NCI-H1417 (cell line): ENCODE measurements at regions not wholly inside any gene's neighbourhood (a gene's known extent, or its start where the extent isn't known, plus 50 kb on each side); places are given as distances from the start of the nearest gene placed in this dataset.
A peak's percentile ranks its signal among the peaks of the same experiment; 100 is the strongest.

Experiments
- DNase-seq, 3 experiments: peaks; one replicate each; lab custom pipeline; 2025; lab: John Stamatoyannopoulos, UW

DNA sequence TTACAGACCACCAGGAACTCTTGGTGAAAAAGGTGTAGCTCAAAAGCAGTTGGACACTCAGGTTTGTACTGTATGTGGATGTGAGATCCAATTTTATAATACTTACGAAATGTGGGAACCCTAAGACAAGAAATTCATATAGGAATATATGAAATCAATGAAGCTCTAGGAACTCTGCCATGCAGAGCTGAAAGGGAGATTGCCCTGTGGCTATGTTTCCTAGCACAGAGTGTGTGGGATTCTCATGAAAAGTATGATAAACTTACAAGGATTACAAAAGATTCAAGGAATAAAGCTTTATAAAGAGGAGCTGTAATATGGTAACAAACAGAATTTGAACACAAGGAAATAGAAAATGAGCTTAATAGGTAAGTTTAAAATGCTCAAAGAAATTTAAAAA, 205.7 kb upstream of the FAM83B start:
- no peak for DNase-seq

DNA sequence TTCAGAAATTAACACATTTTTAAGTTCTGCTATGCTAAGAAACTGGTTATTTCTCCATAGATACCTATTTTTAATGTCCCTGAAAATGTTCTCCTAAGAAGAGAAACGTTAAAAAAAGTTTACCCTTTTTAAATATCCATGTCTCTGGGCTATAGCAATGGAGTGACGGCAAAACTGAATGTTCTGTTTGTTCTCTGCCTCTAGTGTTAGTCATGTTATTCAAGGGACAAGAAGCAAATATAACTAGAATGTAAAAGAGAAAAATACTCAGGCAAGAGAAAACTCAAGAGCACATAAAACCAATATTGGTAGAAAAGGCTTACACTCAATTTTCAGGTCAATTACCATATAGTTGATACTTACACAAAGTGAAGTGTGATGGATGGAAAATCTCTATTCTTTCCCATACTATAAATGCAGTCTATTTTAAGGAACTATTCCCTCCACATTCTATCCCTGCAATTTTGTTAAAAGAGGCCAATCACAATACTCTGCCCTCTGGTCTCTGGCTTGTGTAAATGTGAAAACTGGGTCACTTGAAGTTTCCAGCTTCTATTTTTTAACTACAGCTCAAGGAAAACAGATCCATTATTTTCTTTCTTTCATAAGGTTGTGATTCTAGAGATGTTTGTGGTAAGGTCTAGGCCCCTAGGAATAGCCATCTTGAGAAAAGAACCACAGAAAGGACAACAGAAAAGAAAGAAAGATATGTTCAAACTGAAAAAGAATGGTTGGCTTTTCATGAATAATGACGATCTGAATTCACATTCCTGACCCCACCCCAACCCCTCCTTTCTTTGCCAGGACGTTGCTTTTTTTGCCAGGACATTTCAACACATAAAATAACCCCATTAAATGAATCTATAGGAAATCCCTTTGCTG, 200.3 kb upstream of the FAM83B start:
- peak in 1 of 3 experiments; percentile 49 for DNase-seq

DNA sequence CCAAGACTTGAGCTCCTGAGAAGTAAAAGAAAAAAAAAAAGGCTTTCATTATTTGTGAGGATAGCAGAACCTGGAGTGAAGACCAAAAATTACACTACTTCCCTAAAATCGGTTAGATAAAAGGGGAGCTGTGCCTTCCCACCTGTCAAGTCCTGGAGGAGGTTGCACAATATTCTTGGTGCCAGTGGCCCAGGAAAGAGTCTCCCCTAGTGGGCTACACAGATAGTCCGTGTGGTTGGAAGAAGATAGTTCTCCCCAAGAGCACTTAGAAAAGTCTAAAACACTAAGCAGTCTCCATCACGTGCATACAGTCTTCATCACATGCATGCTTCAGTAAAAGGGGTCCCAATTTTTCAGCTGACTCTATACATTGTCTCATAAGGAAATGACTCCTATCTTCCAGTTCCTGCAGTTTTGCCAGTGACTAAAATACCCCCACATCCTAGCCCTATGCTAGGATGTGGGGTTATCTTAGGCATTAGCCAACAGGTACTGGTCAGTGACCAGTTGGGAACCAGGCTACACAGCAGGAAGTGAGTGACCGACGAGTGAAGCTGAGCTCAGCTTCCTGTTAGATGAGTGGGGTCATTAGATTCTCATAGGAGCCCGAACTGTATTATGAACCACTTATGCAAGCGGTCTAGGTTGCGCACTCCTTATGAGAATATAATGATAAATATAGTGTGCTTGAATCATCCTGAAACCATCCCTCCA, 199.5 kb upstream of the FAM83B start:
- DNase-seq: no peak

DNA sequence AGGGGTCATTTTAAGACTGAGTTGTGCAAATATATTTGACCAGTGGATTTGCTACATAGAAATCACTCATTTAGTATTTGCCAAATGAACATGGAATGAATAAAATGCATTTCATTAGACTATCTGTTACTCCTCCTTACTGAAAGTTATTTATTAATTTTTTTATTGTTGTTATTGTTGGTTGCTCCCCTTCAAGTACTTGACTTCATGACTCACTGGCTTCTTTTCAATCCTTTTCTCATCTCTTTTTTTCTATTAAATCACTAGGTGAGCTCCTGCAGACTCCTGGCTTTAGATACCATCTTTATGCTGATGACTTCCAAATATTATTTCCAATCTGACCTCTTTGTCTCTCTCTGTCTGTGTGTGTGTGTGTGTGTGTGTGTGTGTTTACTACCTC, 192.2 kb upstream of the FAM83B start:
- no peak for DNase-seq

DNA sequence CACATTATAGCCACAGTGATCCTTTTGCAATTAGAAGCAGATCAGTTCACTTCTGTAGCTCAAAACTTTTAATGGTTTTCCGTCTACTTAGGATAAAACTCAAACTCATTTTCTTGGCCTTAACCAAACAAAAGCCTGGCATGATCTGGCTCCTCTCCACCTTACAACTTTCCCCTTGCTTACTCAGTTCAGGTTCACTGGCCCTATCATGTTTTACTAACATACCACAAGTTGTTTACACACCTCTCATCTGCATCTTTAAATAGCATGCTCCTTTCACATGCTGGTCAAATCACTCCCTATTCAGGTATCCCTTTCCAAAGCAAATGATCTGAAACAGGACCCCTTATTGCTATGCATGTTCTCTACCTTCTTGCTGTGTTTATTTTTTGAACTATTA, 191.4 kb upstream of the FAM83B start:
- DNase-seq: peak; percentile 21 to 76 (median 61)

DNA sequence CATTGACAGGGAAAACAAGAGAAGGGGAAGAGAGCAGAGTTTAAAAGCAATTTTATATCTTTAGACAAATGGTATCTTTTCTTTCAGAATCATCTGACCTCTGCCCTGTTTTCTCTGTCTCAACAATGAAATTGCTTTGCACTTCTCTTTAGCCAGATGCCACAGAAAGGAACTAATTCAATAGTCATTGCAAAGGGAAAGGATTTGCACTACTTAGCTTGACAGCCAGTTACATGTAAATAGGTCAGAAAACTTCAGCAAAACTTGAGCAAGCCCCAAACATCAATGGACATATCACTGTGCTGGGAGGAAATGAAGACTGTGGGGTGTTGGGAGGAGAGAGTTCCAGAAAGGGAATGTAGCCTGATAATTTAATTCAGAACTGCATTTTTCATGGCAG, 181.3 kb upstream of the FAM83B start:
- no peak for DNase-seq

DNA sequence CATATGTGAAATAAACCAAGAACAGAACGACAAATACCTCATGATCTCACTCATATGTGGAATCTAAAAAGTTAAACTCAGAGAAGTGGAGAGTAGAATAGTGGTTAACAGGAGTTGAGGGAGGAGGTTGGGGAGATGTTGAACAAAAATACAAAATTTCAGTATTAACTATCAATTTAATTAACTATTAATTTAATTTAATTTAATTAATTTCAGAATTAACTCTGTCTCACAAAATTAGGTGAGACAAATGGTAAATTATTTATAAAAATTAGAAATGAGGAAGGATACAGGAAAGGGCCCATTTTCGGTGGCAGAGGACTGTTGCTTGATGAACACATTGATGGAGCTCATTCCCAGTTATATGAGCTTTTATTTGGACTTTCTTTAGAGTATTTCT, 166.0 kb upstream of the FAM83B start:
- DNase-seq: no peak

DNA sequence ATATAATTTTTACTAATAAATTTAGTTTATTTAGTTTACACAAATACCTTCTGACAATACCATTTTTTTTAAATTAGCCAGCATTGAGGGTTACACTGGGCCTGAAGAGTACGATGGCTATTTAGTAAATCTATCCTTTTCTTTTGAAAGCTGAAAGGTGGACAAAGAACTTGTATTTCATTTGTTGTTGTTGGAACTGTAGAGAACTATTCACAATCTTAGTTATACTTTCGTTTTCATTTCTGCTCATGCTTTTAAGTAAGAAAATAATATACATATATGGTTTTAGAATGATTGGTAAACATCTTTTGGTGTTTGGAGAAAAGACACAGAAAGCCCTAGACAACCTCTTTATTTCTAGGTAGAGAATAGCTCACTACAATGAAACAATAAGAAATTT, 165.3 kb upstream of the FAM83B start:
- DNase-seq: no peak

DNA sequence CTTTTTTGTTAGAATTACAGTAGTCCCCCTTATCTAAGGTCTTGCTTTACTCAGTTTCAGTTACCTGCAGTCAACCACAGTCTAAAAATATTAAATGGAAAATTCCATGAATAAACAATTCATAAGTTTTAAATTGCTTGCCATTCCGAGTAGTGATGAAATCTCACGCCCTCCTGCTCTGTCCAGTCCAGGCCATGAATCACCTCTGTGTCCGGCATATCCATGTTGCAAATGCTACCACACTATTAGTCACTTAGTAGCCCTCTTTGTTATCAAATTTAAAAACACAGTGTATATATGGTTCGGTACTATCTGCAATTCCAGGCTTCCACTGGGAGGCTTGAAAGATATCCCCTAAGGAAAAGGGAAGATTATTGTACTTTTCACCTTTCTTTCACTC, 164.6 kb upstream of the FAM83B start:
- DNase-seq: no peak

DNA sequence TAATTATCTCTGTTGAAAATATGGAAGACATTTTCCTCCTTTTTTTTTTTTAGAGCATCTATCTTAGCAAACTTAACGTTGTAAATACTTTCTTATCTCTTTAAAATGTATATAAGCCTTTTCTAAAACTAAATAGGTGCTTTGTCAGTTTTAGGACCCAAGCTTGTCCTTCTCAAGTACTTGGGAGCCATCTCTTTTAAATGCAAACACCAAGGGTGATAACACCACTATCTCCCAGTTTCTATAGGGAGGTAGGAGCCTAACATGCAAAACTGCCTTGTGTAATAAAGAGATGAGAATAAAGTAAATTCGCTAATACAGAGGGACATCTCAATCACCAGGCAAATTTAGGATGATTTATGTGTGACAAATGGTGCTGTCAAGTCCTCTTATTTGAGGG, 157.0 kb upstream of the FAM83B start:
- DNase-seq: peak in 1 of 3 experiments; percentile 14

DNA sequence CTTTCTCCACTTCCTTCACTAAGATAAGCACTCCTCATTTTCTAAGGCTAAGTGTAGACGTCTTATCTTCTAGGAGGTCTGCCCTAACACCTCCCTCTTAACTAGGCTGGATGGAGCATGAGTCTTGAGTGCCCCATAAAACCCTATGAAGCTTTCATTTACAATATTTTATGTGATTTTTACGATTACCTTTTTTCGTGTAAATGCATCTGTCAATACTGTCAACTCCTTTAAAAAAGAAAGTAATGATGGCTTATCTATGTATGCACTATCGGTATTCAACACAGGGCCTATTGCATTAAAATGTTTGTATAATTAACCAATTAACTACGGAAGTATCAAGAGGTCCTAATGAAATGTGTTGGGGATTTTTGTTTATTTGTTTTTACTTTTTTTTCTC, 156.0 kb upstream of the FAM83B start:
- no peak for DNase-seq

DNA sequence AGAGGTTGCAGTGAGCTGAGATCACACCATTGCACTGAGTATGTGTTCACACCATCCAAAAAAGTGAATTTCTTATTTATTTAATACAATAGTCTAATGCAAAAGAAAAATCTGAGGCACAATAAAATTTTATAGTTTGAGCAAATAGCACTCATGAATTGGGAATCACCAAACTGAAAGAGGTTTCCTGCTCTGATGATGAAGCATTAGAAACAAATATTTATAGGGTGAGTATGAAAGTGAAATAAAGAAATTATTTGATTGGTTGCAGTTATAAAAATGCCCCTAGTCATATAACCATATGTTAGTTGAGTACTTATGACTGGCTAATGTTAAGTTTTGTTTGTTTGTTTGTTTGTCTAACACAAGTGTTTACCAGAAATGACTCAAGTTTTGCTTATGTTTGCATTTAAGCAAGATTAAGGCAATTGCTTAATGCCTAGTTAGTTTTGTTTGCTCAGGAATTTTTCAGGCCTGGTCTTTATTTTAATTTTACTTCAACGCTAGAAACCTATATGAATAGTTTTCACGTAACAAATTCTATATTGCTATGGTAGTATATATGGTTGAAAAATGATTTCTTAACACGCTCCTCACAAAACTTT, 151.5 kb upstream of the FAM83B start:
- DNase-seq: no peak

DNA sequence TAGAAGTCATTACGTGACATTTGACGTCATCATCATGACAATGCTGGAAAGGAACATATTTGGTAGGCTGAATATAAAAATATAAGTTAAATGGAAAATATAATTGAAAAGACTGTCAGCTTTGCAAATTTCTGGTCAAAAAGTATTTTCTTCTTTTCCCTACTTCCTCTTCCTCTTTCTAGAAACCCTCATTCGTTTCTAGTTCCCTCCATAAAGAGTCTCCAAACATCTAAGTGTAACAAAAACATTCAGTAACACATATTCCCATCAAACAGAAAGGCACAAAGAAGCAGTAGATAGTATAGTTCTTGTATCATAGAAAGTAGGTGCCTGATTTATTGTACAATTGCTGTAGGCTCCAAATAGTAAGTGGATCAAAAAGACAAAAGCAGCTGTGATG, 150.8 kb upstream of the FAM83B start:
- no peak for DNase-seq

DNA sequence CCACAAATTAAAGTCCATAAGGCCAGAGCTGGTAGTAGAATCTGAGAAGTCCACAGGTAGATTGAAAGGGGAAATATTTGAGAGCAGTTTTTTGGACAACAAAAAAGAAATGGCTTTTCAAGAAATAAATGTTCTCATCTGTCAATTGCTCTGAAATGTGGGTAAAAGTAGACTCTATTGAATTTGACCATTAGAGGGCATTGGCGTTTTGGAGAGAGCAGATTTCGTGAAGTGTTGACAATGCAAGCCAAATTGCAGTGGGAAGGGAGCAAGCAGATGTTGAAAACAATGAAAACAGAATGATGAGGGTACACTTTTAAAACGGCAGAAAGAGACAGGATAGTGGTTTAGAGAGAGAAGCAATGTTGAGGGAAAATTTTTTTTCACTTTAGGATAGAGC, 149.1 kb upstream of the FAM83B start:
- DNase-seq: peak in 2 of 3 experiments; percentile 11 to 73

DNA sequence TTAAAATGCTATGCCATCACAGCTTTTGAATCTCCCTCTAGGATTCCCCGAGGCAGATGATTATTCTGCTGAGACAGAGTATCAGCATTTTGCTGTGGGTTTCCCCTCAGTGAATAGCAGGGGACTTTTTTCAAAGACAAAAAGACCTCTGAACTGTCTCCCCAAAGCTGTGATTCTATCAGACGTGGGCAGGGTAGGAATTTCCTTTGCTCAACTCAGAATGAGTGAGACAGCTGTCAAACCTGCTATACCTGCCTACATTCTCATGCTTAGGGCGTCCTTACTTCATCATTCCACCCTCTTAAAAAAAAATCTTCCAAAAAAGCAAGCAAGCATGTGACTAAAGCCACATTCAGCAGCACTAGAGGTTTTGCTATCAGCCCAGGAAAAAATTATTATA, 147.6 kb upstream of the FAM83B start:
- DNase-seq: no peak

DNA sequence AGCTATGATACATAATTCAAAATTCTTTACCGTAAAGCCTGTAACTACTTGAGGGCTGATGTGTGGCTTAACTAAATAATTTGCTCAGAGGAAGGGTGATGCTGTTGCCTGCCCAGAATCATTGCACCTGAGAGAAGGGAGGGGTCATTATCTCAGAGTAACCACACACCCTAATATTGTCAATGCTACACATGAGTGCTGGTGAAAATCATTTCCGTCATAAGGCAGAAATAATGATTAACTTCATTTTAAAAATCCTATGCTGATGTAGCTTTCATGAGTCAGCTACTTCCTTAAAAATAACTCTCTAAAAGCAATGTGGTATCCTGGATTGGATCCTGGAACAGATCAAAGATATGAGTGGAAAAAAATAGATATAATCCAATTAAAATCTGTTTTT, 146.4 kb upstream of the FAM83B start:
- DNase-seq: no peak

DNA sequence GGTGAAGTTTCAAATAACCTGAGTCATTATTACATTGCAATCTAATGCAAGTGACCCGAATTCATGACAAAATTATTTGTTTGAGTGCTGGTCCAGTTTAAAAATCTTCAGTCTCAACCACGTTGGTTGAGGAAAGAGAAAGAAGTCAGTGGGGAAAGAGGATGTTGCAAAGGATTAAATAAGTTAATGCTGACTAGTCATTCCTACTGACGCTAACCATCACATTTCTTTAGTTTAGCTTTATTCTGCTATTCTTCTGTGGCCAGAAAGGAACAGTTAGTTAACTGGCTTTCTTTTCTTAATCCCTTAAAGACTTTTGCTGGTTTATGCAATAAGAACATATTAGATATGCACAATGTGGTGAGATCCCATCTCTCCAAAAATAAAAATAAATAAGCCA, 143.8 kb upstream of the FAM83B start:
- no peak for DNase-seq

DNA sequence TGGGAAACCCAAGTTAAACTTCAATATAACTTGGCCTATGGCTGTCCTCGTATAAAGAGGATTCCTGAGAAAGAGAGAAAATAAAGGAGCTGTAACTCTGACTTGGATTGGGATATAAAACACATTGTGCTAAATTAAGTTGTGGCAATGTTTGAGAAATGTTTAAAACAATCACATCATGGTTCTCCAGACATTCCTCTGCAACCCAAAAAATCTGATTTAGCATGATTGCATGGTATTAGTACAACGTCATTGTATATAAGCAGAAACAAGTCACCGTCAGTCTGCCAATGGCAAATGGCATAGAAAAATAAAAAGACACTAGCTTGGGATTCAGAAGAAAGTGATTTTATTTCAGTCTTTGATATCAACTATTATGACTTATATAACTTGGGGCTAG, 140.2 kb upstream of the FAM83B start:
- no peak for DNase-seq

DNA sequence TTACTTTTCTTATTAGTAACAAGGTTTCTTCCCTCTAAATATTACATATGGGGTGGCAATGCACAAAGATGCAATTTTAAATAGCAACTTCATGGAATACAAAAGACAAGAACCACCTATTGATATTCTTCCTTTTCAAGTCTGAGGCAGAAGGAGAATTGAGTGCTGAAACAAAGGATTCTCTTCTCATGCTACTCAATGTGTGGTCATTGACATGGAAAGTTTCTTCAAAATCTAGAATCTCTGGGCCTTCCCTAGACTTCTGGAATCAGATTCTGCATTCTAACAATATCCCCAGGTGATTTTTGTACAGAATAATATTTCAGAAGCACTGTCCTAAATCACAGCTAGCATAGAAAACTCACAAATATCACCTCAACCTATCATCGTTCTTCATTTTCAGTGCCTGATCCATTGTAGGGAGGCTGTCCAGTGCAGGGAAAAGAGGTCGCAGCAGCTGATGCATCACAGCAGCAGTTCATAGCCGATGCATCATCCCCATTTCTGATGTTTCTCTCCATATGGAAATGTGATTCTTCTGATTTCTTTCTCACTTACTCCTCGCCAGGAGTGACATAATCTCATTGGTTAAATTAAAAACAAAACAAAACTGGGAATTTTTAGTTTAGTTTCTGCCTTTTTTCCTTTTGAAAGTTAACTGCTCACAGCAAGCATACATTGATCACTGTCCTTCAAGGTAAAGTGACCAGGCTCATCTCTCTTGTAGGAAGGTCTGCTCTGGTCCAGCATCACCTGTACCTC, 139.5 kb upstream of the FAM83B start:
- no peak for DNase-seq

DNA sequence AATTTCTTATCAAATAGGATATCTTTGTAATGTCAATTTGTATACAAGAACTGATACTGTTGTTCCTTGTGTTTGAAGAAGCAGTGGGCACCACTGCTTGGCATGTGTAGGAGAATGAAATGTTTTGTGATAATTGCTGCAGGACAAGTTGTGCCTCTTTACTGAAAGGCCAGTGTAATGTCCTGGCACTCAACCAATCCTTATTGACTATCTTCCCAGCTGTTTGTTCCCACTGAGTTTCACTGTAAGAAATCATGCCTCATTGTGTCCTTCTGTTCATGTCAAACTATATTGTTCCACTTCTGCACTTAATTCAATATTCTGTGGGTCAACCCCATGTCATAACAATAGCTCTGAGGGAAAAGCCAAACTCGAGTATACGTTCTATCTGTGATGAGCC, 136.1 kb upstream of the FAM83B start:
- DNase-seq: no peak

DNA sequence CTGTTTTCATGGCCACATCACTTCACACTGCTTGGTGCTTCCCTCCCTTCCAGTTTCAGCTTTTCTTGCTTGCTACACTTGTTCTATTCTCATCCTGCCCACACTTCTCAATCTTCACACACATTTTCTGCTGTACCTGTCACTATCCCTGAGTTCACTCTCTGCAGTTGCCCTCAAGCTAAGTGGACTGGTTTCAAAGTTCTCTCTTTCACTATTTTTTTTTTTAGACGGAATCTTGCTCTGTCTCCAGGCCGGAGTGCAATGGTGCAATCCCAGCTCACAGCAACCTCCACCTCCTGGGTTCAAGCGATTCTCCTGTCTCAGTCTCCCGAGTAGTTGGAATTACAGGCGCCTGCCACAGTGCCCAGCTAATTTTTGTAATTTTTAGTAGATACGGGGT, 130.6 kb upstream of the FAM83B start:
- DNase-seq: no peak

DNA sequence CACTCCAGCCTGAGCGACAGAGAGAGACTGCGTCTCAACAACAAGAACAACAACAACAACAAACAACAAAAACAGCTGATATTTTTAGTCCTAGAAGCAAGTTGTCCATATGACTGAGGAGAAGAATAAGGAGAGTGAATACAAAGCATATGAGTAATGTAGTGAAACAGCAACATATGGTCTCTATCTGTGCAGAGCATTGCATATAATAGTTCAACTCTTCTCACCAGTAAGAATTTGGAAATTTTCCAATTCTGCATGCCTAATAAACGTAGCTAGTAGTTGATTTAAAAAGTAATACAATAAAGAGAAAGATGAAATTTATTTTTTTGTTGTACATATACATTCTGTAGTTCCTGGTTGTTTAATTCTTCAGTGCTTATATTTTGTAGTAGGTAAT, 129.7 kb upstream of the FAM83B start:
- DNase-seq: no peak
